ENCODE measurements at regions not wholly inside any gene's neighbourhood (a gene's known extent, or its start where the extent isn't known, plus 50 kb on each side); places are given as distances from the start of the nearest gene placed in this dataset.

DNA sequence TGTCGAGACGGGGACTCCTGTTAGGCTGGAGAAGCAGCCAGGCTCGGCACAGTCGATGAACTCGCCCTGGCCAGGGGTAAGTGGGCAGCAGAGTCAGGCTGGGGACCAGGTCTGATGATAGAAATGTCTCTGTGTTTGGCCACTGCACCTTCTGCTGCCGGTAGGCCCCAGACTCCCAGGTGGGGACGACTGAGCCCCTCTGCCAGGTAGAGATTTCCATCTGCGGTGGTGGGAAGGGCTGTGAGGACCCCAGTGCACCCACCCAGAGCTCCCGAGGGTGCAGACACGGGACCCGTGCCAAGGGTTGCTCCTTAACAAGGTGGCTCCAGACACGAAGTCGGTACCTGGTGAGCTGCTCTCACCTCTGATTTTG, 862.5 kb downstream of the TBC1D22A start:
- no peak for FAIRE-seq

DNA sequence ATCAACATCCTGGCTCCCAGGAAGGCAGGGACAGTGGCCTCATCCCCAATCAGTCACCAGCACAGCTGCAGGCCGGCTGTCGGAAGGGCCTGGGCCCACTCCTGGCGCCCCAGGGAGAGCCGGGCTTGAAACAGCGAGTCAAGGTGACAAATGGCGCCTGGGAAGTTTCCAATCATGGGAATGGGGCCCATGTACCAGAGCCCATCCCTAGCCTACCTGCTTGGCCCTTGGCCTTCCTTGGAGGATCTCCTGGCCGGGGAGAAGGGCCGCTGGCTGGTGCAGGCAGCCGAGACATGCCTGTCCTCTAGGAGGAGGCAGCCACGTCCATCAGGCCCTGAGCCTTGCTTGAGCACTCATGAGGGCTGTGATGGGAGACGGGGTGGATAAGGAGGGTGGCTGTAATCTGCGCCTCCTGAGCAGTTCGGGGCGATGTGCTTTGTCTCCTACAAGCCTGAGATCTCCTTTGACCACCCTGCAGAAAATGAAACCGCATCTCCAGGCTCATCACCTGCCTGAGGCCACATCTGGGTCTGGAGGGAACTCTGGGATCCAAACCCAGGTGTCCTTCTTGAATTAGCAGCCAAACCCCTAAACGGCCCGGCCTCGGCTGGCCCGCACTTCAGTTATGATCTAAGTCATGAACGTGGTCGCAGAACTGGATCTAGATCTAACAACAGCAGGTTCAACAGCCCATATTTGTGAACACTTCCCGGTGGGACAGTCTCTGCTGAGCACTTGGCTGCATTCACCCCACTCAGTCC, 862.0 kb downstream of the TBC1D22A start:
- FAIRE-seq, result no peak
- DNase-seq (ENCODE audit: low read depth), result no peak
- no peak overlapping the region for H3K4me3 ChIP-seq (ENCODE audit: low read depth, low read length)
- TF ChIP-seq, protein P1, sequence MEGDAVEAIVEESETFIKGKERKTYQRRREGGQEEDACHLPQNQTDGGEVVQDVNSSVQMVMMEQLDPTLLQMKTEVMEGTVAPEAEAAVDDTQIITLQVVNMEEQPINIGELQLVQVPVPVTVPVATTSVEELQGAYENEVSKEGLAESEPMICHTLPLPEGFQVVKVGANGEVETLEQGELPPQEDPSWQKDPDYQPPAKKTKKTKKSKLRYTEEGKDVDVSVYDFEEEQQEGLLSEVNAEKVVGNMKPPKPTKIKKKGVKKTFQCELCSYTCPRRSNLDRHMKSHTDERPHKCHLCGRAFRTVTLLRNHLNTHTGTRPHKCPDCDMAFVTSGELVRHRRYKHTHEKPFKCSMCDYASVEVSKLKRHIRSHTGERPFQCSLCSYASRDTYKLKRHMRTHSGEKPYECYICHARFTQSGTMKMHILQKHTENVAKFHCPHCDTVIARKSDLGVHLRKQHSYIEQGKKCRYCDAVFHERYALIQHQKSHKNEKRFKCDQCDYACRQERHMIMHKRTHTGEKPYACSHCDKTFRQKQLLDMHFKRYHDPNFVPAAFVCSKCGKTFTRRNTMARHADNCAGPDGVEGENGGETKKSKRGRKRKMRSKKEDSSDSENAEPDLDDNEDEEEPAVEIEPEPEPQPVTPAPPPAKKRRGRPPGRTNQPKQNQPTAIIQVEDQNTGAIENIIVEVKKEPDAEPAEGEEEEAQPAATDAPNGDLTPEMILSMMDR (IDR thresholded peaks at IDR 0.05; ENCODE audit: insufficient read depth, low read length, severe bottlenecking), result no peak
- H3K36me3 ChIP-seq (ENCODE audit: control insufficient read depth, insufficient read depth, low read length), result no peaks in the 10 kb centered on the region
- H3K27me3 ChIP-seq (ENCODE audit: control insufficient read depth, insufficient read depth, low read length), result no peaks in the 10 kb centered on the region

More for the DNA sequence above, 862.5 kb downstream of the TBC1D22A start:
- H3K27me3 ChIP-seq (ENCODE audit: control insufficient read depth, insufficient read depth, low read length), result no peaks in the 10 kb centered on the region
- H3K4me3 ChIP-seq (ENCODE audit: low read depth, low read length), result no peak overlapping the region
- DNase-seq (ENCODE audit: low read depth), result no peak
- TF ChIP-seq, protein P1 (IDR thresholded peaks at IDR 0.05; ENCODE audit: insufficient read depth, low read length, severe bottlenecking), result no peak
- H3K36me3 ChIP-seq (ENCODE audit: control insufficient read depth, insufficient read depth, low read length), result no peaks in the 10 kb centered on the region

DNA sequence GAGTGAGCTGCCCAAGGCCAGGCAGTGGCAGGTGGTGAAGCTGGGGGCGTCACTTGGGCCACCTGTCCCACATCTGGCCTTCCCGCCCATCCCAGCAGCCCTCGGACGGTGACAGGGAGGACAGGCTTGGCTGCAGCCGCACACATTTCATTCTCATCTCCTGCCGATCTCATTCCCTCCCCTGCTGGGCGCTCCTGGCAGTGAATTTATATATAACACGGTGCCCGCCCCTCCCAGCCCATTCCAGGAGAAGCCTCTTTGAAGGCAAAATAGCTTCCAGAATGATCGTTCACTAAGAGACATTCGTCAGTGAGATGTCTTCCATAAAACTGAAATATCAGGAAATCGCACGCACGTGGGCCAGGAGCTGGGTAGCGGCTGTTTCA, 861.3 kb downstream of the TBC1D22A start:
- FAIRE-seq (no peak), DNase-seq (ENCODE audit: low read depth) (no peak)
- TF ChIP-seq, protein P1 (IDR thresholded peaks at IDR 0.05; ENCODE audit: insufficient read depth, low read length, severe bottlenecking), result no peak
- Histone ChIP-seq H3K36me3 (ENCODE audit: control insufficient read depth, insufficient read depth, low read length) (no peaks in the 10 kb centered on the region), H3K27me3 (ENCODE audit: control insufficient read depth, insufficient read depth, low read length) (no peaks in the 10 kb centered on the region), H3K4me3 (ENCODE audit: low read depth, low read length) (no peak overlapping the region)

DNA sequence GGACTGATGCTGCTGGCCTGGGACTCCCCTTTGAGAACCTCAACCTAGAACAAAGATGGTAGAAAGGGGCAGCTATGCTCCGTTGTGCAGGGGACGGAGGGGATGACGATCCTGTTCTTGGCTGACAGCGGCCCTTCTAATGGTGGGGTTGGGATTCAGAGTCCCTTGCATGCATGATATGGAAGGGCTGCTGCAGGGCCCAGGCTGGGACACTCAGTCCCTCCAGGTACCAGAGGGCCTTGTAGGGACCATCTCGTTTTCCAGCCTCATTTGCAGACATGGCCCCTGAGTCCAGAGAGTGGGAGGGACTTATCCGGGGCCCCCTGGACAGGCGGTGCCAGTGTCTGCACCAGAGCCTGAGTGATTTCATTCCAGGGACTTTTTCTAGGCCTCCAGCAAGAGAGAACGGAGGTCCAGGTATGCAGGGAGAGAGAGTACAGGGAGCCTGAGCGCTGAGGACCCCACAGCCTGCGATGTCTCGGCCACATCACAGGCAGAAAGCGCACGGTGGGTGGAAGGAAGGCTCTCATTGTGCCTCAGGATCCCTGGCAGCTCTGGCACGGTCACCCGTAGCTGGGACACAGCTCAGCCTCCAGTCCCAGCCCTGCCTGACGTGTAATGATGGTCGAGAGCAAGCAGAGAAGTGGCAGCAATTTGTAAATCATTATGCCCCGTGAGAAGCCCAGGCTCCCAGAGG, 860.8 kb downstream of the TBC1D22A start:
- Histone ChIP-seq H3K4me3 (ENCODE audit: low read depth, low read length) (no peak overlapping the region), H3K27me3 (ENCODE audit: control insufficient read depth, insufficient read depth, low read length) (no peaks in the 10 kb centered on the region), H3K36me3 (ENCODE audit: control insufficient read depth, insufficient read depth, low read length) (no peaks in the 10 kb centered on the region)
- no peak for DNase-seq (ENCODE audit: low read depth)
- TF ChIP-seq, protein P1 (IDR thresholded peaks at IDR 0.05; ENCODE audit: insufficient read depth, low read length, severe bottlenecking), result no peak
- no peak for FAIRE-seq

DNA sequence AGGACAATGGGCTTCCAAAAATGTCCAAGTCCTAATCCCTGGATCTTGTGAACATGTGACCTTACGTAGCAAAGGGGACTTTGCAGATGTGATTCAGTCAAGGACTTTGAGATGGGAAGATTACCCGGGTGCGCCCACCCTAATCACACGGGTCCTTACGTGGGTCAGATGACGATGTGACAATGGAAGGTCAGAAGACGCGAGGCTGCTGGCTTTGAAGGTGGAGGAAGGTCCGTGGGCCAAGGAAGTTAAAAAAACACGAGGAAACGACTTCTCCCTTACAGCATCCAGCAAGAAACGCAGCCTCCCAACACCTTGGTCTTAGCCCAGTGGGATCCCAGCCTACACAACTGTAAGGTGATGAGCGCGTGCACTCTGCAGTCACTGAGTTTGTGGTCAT, 860.1 kb downstream of the TBC1D22A start:
- H3K4me3 ChIP-seq (ENCODE audit: low read depth, low read length), result no peak overlapping the region
- FAIRE-seq, result no peak
- H3K27me3 ChIP-seq (ENCODE audit: control insufficient read depth, insufficient read depth, low read length), result no peaks in the 10 kb centered on the region
- TF ChIP-seq, protein P1 (IDR thresholded peaks at IDR 0.05; ENCODE audit: insufficient read depth, low read length, severe bottlenecking), result no peak
- no peaks in the 10 kb centered on the region for H3K36me3 ChIP-seq (ENCODE audit: control insufficient read depth, insufficient read depth, low read length)
- DNase-seq (ENCODE audit: low read depth), result no peak

Data from bronchial epithelial cell (primary cell).